ENCODE measurements at regions not wholly inside any gene's neighbourhood (a gene's known extent, or its start where the extent isn't known, plus 50 kb on each side); places are given as distances from the start of the nearest gene placed in this dataset.

DNA sequence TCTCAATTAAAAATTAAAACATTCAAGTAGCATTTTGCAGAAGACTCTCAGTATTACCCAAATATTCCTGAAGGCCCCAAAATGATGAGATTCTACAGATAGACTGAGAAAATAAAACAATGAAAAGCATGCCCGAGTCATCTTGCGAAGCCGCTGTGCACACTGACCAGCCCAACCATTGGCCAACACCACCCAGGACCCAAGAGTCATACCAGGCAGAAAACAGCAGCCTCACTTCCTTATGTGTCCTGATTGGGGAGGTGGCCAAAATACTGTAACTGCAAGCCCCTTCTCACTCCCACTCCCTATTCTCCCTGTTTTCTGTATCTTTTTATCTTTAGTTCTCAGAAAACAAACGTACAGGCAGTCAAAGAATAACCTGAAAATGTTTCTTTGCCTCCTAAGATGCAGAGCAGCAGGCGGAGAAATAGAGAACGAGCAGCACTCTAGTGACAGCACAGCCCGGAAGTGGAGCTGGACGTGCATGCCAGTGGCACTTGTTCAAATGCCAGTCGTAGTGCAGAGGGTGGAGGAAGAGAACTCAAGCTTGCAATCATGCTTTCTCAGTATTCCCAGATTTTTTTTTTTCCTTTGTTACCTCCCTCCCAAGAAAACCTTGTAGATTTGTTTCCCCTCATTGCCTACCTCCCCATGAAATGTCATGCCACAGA is 182.3 kb upstream of the SOX9 start:
- no peak overlapping the region for H3K27ac ChIP-seq
- TF ChIP-seq CTCF (conservative IDR thresholded peaks at IDR 0.05) (no peak), ZFX (IDR thresholded peaks at IDR 0.05) (no peak)

GRCh38 chr17:71941920-71942319 is 178.9 kb upstream of the SOX9 start:
- no peak for TF ChIP-seq ZFX (IDR thresholded peaks at IDR 0.05)
- TF ChIP-seq CTCF (conservative IDR thresholded peaks at IDR 0.05) = no peak
- H3K27ac ChIP-seq = no peak overlapping the region

GRCh38 chr17:71942626-71943025 is 178.2 kb upstream of the SOX9 start:
- TF ChIP-seq CTCF (conservative IDR thresholded peaks at IDR 0.05) (no peak), ZFX (IDR thresholded peaks at IDR 0.05) (no peak)
- H3K27ac ChIP-seq = no peak overlapping the region

DNA sequence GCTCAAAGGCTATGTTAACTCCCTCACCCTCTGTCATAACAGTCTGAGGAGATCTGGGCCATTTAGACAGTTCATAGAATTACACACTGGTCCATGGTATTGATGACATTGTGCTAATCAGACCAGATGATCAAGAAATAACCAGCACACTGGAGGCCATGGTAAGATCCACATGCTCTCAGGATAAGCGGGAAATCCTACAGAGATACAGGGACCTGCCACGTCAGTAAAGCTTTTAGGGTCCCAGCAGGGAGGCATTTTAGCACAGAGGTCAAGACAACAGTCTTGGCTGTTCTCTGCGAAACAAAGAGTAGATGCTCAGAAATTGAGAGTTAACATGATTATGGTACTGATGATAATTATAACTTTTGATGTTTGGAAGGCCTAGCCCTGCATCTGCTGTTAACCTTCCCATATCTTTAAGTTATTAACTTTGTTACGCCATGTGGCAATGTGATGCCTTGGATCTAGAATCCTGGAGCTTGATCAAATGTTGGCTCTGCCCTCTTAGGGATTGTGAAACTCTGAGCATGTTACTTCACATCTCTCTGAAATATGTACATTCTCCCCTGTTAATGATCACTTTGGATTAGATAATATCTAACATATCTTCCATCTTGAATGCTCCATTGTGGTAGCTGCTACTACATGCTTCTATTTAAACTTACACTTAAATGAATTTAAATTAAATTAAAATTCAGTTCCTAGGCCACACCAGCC is 172.0 kb upstream of the SOX9 start:
- no peak overlapping the region for H3K27ac ChIP-seq
- TF ChIP-seq ZFX (IDR thresholded peaks at IDR 0.05) (no peak), CTCF (conservative IDR thresholded peaks at IDR 0.05) (no peak)

- H3K27ac ChIP-seq = no peak overlapping the region
- TF ChIP-seq ZFX (IDR thresholded peaks at IDR 0.05) (no peak), CTCF (conservative IDR thresholded peaks at IDR 0.05) (peak; percentile 79)
These were observed 161.7 kb upstream of the SOX9 start for GRCh38 chr17:71959154-71959553.

DNA sequence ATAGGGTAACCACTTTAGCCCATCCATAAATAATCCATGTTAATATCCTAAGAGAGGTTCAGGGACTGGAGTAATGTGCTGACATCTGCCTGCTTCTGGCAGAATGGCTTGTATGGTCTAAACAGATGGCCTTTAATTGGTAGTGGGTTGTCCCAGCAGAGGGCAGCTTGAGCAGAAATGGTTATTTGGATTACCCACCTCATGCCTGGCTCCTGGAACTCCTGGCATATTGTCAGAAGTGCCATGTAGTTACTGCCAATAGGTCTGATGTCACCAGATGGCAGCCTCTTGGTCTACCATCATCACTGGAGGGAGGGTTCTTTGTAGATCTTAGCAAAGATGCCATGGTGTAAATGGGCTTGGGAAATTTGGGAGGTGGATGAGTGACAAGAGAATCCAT is 157.5 kb upstream of the SOX9 start:
- TF ChIP-seq CTCF (conservative IDR thresholded peaks at IDR 0.05) = no peak
- TF ChIP-seq ZFX (IDR thresholded peaks at IDR 0.05) = no peak
- H3K27ac ChIP-seq = no peak overlapping the region

DNA sequence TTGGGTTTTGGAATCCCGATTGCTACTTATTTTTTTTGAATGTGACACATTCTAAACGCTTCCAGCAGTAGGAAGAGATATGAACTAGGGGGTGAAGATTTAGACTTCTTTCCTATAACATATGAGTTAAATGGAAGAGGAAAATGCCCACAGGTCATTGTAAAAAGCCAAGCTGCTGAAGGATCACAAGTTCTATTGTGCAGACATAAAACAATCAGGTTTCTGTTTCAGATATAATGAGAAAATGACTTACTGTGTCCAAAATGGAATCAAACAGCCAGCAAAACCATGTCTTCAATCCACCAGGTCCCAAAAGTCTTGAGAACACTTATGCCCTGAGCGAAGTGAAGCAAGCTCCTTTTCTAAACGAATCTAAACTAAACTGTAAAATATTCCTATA is 157.0 kb upstream of the SOX9 start:
- H3K27ac ChIP-seq = no peak overlapping the region
- TF ChIP-seq CTCF (conservative IDR thresholded peaks at IDR 0.05) = no peak
- no peak for TF ChIP-seq ZFX (IDR thresholded peaks at IDR 0.05)
